Muscle of back (tissue), 3 donors: ENCODE measurements at regions not wholly inside any gene's neighbourhood (a gene's known extent, or its start where the extent isn't known, plus 50 kb on each side); places are given as distances from the start of the nearest gene placed in this dataset.

Experiments used
- DNase-seq, 3 donors: peaks; one replicate each; pipeline versions ENCODE4 v3.0.0 to v3.0.0-alpha.2; 2013

DNA sequence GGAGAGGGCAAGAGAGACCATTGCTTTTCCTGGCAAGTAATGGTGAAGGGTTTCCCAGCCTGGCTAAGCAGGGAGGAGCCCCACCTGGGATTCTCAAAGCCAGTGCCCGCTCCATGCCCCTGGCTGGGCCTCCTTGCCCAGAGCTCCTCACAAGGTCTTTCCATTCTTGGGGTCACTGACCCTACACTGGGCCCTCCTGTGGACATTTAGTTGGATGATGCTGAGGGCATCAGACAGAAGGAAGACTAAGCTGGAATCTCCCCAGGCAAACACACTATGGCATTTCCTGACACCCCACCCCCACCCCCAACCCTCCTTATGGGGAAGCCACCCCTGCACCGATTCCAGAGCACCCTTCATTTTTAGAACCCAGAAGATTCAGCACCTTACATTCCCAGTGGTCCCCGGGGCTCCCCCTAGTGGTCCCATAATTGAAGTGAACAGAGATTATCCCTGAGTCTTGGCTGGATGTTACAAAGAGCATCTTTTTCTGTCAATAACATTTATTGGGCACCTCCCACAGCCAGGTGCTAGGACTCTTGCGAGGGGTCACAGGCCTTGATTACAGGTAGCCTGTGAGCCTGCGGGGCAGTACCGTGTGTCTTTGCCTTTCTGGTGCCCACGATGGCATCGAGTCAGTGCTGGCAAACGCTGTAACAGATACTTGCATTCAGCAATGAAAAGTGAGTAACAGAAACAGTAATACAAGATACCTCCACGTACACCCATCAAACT is 548.5 kb downstream of the BUD13 start:
- peak in 1 of 3 donors; percentile 61 for DNase-seq

GRCh38 chr11:116221351-116221750 is 551.4 kb downstream of the BUD13 start:
- no peak for DNase-seq

GRCh38 chr11:116219171-116219635 is 553.6 kb downstream of the BUD13 start:
- peak in 2 of 3 donors; percentile 34 to 39 for DNase-seq

GRCh38 chr11:116217441-116217840 is 555.3 kb downstream of the BUD13 start:
- DNase-seq, result no peak

GRCh38 chr11:116217006-116217405 is 555.8 kb downstream of the BUD13 start:
- DNase-seq, result peak in 2 of 3 donors; percentile 26 to 67

GRCh38 chr11:116215471-116216113 is 557.2 kb downstream of the BUD13 start:
- no peak for DNase-seq

DNA sequence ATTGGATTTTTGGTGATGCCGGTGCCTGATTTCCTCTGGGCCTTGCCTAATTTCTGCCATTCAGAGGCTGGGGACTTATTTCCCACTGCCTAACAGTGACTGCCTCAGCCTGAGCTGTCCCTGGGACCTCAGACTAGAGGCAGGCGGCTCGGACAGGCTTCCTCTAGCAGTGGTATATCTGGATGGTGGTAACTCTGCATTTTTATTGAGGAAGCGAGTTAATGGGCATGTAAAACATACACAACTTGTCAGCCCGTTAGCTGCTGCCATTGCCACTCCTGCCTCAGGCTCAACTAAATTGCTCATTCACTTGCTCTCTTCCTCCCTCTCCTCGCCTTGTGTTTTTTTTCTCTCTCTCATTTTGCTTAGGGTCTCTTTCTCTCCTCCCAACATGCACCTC is 561.6 kb downstream of the BUD13 start:
- no peak for DNase-seq

DNA sequence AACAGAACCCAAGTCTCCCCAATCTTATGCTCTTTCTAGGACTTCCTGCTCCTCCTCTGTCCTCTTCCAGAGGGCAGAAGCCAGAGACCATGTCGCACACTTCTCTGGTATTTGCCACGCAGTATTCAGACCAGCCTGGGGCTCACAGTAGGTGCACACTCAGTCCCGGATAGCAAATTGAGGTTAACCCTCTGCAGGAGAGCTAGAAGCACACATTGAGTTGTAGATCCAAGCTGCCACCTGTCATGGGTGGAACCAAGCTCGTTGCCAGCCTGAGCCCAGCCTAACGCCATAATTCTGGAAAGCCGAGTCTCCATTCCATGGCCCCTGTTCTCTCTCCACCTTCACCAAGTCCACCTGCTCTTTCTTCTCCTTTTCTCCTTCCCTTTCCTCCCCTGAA is 562.1 kb downstream of the BUD13 start:
- no peak for DNase-seq

- DNase-seq, result no peak
Measured at GRCh38 chr11:116209255-116209654, 563.5 kb downstream of the BUD13 start.

DNA sequence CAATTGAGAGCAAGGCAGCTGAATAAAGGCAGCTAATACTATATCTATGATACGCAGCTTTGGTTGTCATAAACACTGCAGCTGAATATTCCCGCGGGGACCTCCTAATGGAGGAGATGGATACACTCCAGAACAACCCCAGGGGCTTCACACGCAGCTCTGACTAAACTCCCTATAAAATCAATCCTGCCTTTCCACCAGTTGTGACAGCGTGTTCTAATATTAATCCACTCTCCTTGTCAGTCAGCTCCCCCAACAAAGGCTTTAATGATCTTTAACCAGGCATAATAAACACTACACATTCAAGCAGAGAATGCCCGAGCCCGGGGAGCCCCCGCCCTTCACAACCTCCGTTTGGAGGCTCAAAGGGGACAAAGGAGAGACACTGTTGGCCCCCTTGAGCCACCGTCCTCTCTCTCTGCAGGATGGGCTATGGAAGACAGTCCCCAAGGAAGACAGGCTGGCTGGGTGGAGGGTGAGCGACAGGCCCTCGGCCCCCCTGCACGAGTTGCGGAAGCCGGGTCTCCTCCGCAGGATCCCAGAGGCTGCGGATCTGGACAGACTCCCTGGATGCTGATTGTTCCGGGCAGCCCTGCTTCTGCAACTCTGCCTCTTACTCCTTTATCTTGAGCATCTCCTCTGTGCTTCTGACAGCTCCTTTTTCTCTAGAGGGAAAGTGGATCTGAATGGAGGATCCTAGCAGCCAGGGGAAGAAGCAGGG is 565.2 kb downstream of the BUD13 start:
- DNase-seq, result no peak

GRCh38 chr11:116207019-116207418 is 565.8 kb downstream of the BUD13 start:
- peak in 1 of 3 donors; percentile 71 for DNase-seq

DNA sequence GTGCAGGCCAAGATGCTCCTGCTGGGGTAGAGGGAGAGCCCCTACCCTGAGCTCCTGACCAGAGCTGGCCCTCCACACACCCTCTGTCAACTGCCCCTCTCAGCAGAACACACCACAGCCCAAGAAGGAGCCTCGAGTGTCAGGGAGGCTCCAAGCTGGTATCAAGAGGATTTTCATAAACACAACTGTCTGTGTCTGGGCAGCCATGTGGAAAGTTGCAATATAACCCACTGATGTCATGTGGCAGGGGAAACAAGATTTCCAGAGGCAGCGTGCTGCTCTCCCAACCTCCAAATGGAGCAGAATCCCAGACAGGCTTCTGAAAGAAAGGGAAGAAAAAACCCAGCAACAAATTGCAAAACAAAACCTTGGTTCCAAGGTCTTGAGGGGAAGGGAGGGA is 569.9 kb downstream of the BUD13 start:
- no peak for DNase-seq

DNA sequence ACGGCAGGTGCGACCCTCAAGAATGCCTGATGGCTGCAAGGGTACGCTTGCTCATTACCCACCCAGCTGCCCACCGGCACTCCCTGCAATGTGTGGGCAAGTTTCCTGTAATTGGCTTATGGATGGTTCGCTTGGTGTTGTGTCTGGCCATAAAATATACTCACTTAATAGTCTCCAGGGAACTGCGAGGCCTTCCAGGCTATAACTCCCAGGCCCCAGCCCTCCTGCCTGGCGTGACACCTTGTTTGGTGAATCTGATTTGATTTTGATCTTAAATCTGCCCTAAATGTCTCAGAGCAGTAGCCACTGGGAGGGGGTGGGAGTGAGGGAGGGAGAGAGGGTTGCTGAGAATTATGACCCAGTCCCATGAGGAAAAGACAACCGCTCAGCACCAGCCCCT is 572.2 kb downstream of the BUD13 start:
- DNase-seq, result no peak

DNA sequence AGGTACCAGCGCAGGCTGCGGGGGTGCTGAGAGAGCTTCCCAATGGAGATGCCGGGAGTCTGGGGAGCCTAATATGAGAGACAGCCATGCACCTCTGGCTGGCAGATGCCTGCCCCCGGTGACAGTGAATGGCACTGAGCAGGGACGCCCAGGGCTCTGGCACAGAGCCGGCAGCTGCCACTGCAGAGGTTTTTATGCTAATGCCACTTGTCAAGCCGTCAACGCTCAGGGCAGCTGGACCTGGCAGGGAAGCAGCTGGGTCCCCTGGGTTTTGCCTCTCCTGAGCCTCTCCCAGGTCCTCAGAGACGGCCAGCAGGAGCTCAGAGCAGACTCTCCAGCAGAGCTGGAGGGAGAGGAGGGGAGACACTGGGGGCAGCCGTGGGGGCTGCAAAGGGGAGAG is 573.6 kb downstream of the BUD13 start:
- DNase-seq, result no peak

- no peak for DNase-seq
Measured at GRCh38 chr11:116194156-116194904, 578.5 kb downstream of the BUD13 start.

DNA sequence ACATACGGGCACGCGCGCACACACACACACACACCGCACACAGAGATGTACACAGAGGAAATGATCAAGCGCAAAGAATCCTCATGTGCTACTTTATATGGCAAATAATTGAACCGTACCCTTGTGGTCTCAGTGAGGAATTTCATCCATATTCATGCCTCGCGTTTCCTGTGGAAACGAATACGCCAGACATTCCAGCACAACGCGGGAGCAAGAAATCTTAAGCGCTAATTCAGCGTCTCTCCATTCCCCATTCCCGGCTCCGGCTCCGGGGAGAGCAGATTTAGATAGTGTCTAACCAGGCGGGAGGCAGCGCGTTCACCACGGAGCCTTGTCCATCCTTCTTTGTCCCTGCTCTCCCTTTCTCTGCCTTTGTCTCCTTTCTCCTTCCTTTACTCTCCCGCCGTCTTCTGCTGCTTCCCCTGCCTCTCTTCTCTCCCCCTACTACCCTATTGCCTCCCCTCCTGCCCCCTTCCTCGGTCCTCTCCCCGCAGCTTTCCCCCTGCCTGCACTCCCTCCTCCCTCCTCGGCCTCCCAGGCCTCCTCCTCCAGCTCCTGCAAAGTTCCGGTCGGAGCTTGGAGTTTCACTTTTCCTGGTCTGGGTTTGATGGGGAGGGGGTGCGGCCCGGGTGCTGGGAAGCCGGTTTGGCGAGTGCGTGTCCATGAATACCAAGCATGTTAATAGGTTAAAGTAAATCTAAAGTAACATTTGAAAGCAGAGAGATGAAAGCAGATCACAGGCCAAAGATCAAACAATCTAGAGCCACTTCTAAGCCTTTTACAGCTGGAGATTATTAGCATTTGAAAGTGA is 579.3 kb downstream of the BUD13 start:
- DNase-seq, result peak; percentile 64 to 84 (median 65)

GRCh38 chr11:116192509-116193210 is 580.1 kb downstream of the BUD13 start:
- peak in 1 of 3 donors; percentile 39 for DNase-seq

DNA sequence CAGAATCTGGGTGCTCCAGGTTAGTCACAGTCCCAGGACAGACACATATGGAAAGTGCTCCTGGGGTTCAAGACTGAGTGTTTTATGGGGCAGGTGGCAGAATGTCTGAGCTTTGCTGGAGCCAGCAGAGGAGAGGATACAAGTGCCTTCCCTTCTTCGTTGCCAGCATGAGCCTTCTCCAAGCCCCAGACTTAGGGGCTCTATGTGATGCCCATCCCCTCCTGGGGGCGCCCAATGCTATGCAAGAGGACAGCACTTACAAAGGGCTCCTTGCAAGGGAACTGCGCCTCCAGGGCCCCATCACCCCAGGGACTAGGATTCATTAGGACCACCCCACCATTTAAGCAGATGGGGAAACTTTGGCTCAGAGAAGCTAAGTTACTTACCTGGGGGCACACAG is 581.9 kb downstream of the BUD13 start:
- no peak for DNase-seq

- DNase-seq, result no peak
Measured at GRCh38 chr11:116189408-116190170, 583.2 kb downstream of the BUD13 start.

GRCh38 chr11:116188350-116188749 is 584.4 kb downstream of the BUD13 start:
- no peak for DNase-seq
